Heart right ventricle (tissue), 16 donors: ENCODE measurements at regions not wholly inside any gene's neighbourhood (a gene's known extent, or its start where the extent isn't known, plus 50 kb on each side); places are given as distances from the start of the nearest gene placed in this dataset.
A peak's percentile ranks its signal among the peaks of the same experiment; 100 is the strongest.

Experiments used
- ATAC-seq, 8 donors: fragments of 200-7000 bp; cut with Tn5 transposase; one replicate each; pipeline ENCODE4 v1.9.1; 2020; ENCODE audit warnings: mild to moderate bottlenecking in 8 of 8, moderate library complexity in 8 of 8, moderate number of reproducible peaks in 1 of 8
- DNase-seq, 2 donors: peaks; one replicate each; pipeline ENCODE4 v3.0.0-alpha.2; 2020
- H3K27ac ChIP-seq, 10 donors: fragments of 200-600 bp; sonication (generic) in 2 of 10; one replicate each; pipeline versions ENCODE4 v1.5.0 to v1.8.0; 2020 to 2022; ENCODE audit warnings: mild to moderate bottlenecking in 3 of 10
- H3K27me3 ChIP-seq, 7 donors: fragments of 200-600 bp; one replicate each; pipeline ENCODE4 v1.8.0; 2021 to 2022; ENCODE audit warnings: mild to moderate bottlenecking in 2 of 7
- H3K36me3 ChIP-seq, 9 donors: fragments of 200-600 bp; sonication (generic) in 1 of 9; one replicate each; pipeline versions ENCODE4 v1.5.0 to v1.8.0; 2020 to 2022; ENCODE audit warnings: mild to moderate bottlenecking in 2 of 9
- H3K4me1 ChIP-seq, 9 donors: fragments of 200-600 bp; sonication (generic) in 1 of 9; one replicate each; pipeline versions ENCODE4 v1.5.0 to v1.8.0; 2020 to 2022; ENCODE audit warnings: mild to moderate bottlenecking in 4 of 9
- H3K4me3 ChIP-seq, 10 donors: fragments of 200-600 bp; sonication (generic) in 2 of 10; one replicate each; pipeline versions ENCODE4 v1.5.0 to v1.8.0; 2020 to 2022; ENCODE audit warnings: mild to moderate bottlenecking in 7 of 10, moderate library complexity in 2 of 10
- H3K9me3 ChIP-seq, 11 donors: fragments of 200-600 bp in 10 of 11; sonication (generic) in 2 of 11; one replicate each; pipeline versions ENCODE4 v1.5.0 to v1.8.0; 2013 to 2022; ENCODE audit warnings: mild to moderate bottlenecking in 2 of 11, control low read depth in 1 of 11, moderate library complexity in 1 of 11
- CTCF ChIP-seq, 9 donors: fragments of 200-600 bp; sonication (generic) in 2 of 9; IDR thresholded peaks; one replicate each; pipeline versions ENCODE4 v1.5.0 to v1.8.0; 2021 to 2022; ENCODE audit warnings: antibody characterized with exemption in 9 of 9, mild to moderate bottlenecking in 5 of 9, moderate library complexity in 1 of 9
- WGBS, 2 donors: extraction: QIAGEN DNeasy Blood & Tissue Kit; methylation state at CpG; one replicate each; pipeline ENCODE4 v1.1.7; 2013; ENCODE audit warnings: inconsistent platforms in 1 of 2; 5-methylcytosine and 5-hydroxymethylcytosine counted together
- intact Hi-C, 10 donors: fragments of 100-400 bp; cut with DNase I; formaldehyde crosslinking; loops; one replicate each; pipeline versions ENCODE4 v1.11.1 to v1.14.2; 2022
- donor health status: Arrhythmogenic right ventricular cardiomyopathy.
- donor health status: ischemic (EF 13 %, LVEDD 7.1; RV severe dilation, severe dysfunction).
- donor health status: healthy with polysubstance abuse.
- donor health status: DM: no; HTN: yes; CAD: no.
- donor health status: DM: no; HTN: no; CAD: no.
- donor health status: ischemic (EF 25% LVEDD 6.9; RV normal size, moderate dysfunction).
- donor health status: ischemic (EF 25% LVEDD 5.7; RV mildly dilated, moderate dysfunction).
- donor health status: healthy.
- donor health status: DM: yes; HTN: yes; CAD: no.
- donor health status: Ischemic cardiomyopathy.
- donor health status: ischemic (EF 35%, LVEDD 5.7; RV mildly dilated, moderate dysfunction).
- donor health status: nonischemic (EF 11% LVEDD 7.7; RV severe dilation, severe dysfunction).
- donor health status: DM: yes; HTN: yes; CAD: no.
- donor health status: PGD.
- donor health status: ischemic (EF 29% LVEDD 5.4; RV normal size, mild dysfunction).
- donor health status: nonischemic (EF 23%, LVEDD 6.1; RV moderate dilation, normal function).

GRCh38 chr6:16964553-16965499 is 137.0 kb upstream of the STMND1 start:
- ATAC-seq: peak; percentile 59 to 95 (median 92)
- peaks cover 0 to 7% (median 5%) of the 10 kb centered on the region in 9 donors for H3K4me1 ChIP-seq
- WGBS, 2 donors: 26 to 27% methylated on average over 21 of the region's 21 CpGs
- peaks cover 0 to 5% (median 0%) of the 10 kb centered on the region in 7 donors for H3K27me3 ChIP-seq
- intact Hi-C loops: loop anchor here in 9 of 10 donors (2.0 to 10.0 kb wide), 9 partner anchors 120 to 630 kb away; no protein-coding TSS in a partner anchor
- H3K36me3 ChIP-seq: no peaks in the 10 kb centered on the region
- H3K4me3 ChIP-seq: no peak overlapping the region
- peak; percentile 75 to 94 (median 87) for TF ChIP-seq CTCF (IDR thresholded peaks at IDR 0.05)
- no peak overlapping the region for H3K27ac ChIP-seq
- no peaks in the 10 kb centered on the region for H3K9me3 ChIP-seq
- peak; percentile 62 to 70 for DNase-seq

GRCh38 chr6:16961577-16961976 is 140.3 kb upstream of the STMND1 start:
- no peaks in the 10 kb centered on the region for H3K36me3 ChIP-seq
- WGBS, 2 donors: 40 to 58% methylated on average over 1 of the region's 1 CpG
- intact Hi-C loops: loop anchor here in 9 of 10 donors (5.0 to 10.0 kb wide), 7 partner anchors 123 to 627 kb away; no protein-coding TSS in a partner anchor
- no peaks in the 10 kb centered on the region for H3K9me3 ChIP-seq
- no peak overlapping the region for H3K27ac ChIP-seq
- no peak for TF ChIP-seq CTCF (IDR thresholded peaks at IDR 0.05)
- DNase-seq: no peak
- ATAC-seq: no peak
- H3K4me3 ChIP-seq: no peak overlapping the region
- peaks cover 0 to 13% (median 5%) of the 10 kb centered on the region in 9 donors for H3K4me1 ChIP-seq
- H3K27me3 ChIP-seq: no peaks in the 10 kb centered on the region

GRCh38 chr6:16959789-16960188 is 142.1 kb upstream of the STMND1 start:
- no peak overlapping the region for H3K27ac ChIP-seq
- no peaks in the 10 kb centered on the region for H3K9me3 ChIP-seq
- H3K36me3 ChIP-seq: no peaks in the 10 kb centered on the region
- H3K27me3 ChIP-seq: no peaks in the 10 kb centered on the region
- peaks cover 0 to 10% (median 4%) of the 10 kb centered on the region in 9 donors for H3K4me1 ChIP-seq
- WGBS, 2 donors: 62 to 83% methylated on average over 1 of the region's 1 CpG
- intact Hi-C loops: loop anchor here in 9 of 10 donors (5.0 to 10.0 kb wide), 7 partner anchors 125 to 625 kb away; no protein-coding TSS in a partner anchor
- H3K4me3 ChIP-seq: no peak overlapping the region
- TF ChIP-seq CTCF (IDR thresholded peaks at IDR 0.05): no peak
- ATAC-seq (no peak), DNase-seq (no peak)

- 59 to 65% methylated on average over 2 of the region's 2 CpGs for WGBS, 2 donors
- Histone ChIP-seq H3K9me3 (no peaks in the 10 kb centered on the region), H3K36me3 (no peaks in the 10 kb centered on the region), H3K27ac (no peak overlapping the region), H3K4me1 (peaks cover 0 to 7% (median 0%) of the 10 kb centered on the region in 9 donors), H3K27me3 (no peaks in the 10 kb centered on the region), H3K4me3 (no peak overlapping the region)
- ATAC-seq (no peak), DNase-seq (no peak)
- TF ChIP-seq CTCF (IDR thresholded peaks at IDR 0.05): no peak
- intact Hi-C loops: no loop called here
Measured at GRCh38 chr6:16956361-16956760, 145.5 kb upstream of the STMND1 start.
